Fibroblast of gingiva (primary cell): ENCODE measurements at regions not wholly inside any gene's neighbourhood (a gene's known extent, or its start where the extent isn't known, plus 50 kb on each side); places are given as distances from the start of the nearest gene placed in this dataset.

Source experiments
- DNase-seq: peaks from one replicate; pipeline ENCODE4 v3.0.0-alpha.2; 2011; ENCODE audit warnings: low read depth

DNA sequence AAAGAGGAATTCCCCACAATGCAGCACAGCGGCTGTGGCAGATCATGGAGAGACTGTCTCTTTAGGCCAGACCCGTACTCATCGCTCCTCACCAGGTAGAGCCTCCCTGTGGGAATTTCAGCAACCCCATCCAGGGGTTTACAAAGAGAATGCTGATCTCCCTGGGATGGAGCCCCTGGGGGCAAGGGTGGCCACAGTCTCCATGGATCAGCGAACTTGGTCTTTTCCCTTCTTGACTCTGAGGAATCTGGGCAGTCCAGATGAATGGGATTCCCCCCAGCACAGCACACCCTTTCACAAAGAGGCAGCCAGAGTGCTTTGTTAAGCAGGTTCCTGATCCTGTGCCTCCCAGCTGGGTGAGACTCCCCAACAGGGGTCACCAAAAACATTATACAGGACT, 108.7 kb upstream of the RGMB start:
- no peak for DNase-seq

DNA sequence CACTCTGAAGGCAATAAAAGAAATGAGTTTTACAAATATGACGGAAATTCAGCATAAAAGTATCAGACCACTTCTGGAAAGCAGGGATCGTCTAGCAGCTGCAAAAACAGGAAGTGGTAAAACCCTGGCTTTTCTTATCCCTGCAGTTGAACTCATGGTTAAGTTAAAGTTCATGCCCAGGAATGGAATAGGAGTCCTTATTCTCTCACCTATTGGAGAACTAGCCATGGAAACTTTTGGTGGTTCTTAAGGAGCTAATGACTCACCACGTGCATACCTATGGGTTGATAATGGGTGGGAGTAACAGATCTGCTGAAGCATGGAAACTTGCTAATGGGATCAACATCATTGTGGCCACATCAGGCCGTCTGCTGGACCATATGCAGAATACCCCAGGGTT, 93.5 kb upstream of the RGMB start:
- no peak for DNase-seq

- DNase-seq = no peak
Measured at GRCh38 chr5:98690002-98690401, 83.5 kb upstream of the RGMB start.

- DNase-seq = no peak
Measured at GRCh38 chr5:98694902-98695301, 78.6 kb upstream of the RGMB start.

- DNase-seq = no peak
Measured at GRCh38 chr5:98698359-98698758, 75.1 kb upstream of the RGMB start.

- DNase-seq = no peak
Measured at GRCh38 chr5:98700730-98701129, 72.7 kb upstream of the RGMB start.

GRCh38 chr5:98705841-98706240, 67.6 kb upstream of the RGMB start:
- DNase-seq = peak; percentile 57

- no peak for DNase-seq
Measured at GRCh38 chr5:98709681-98710080, 63.8 kb upstream of the RGMB start.

DNA sequence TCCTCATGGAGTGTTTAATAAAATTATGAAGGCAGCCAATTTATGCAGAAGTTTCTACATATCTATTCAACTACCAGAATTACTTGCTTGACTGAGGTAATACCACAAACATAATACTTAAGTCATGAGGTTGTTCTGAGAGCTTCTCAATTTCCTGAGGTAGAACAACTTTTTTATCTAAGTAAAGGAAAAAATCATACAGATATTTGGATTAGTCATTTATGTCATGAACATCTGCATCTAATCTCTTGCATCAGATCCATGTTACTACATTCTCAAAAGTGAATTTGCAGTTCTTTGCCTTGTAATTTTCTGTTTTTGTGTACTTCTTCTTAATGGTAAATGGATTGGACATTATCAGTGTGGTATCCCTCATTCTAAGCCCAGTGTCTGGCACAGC, 60.4 kb upstream of the RGMB start:
- DNase-seq = peak; percentile 77

DNA sequence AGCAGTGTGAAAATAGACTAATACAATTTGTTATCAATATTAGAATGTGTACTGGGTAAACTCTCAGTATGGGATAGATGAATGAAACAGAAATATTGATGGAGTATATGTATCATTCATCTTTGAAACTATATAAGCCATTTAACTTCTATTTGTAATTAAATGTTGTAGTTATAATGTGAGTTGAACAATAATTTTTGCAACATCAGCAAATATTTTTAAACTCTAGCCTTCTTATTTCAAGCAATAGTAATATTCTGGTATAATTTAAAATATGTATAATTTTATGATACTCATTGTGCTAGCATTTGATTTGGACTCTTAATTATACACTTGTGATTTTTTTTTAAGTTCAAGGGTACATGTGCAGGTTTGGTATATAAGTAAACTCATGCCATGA, 59.6 kb upstream of the RGMB start:
- no peak for DNase-seq

DNA sequence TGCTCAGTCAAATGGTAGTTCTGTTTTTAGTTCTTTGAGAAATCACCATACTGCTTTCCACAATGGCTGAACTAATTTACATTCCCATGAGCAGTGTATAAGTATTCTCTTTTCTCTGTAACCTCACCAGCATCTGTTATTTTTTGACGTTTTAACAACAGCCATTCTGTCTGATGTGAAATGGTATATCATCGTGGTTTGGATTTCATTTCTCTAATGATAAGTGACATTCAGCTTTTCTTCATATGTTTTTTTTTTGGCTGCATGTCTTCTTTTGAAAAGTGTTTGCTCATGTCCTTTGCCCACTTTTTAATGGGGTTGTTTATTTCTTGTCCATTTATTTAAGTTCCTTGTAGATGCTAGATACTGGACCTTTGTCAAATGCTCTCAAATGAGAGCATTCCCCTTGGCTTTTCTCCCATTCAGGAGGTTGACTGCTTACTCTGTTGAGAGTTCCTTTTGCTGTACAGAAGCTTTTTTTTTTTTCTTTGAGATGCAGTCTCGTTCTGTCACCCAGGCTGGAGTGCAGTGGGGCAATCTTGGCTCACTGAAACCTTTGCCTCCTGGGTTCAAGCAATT, 58.7 kb upstream of the RGMB start:
- peak; percentile 13 for DNase-seq

DNA sequence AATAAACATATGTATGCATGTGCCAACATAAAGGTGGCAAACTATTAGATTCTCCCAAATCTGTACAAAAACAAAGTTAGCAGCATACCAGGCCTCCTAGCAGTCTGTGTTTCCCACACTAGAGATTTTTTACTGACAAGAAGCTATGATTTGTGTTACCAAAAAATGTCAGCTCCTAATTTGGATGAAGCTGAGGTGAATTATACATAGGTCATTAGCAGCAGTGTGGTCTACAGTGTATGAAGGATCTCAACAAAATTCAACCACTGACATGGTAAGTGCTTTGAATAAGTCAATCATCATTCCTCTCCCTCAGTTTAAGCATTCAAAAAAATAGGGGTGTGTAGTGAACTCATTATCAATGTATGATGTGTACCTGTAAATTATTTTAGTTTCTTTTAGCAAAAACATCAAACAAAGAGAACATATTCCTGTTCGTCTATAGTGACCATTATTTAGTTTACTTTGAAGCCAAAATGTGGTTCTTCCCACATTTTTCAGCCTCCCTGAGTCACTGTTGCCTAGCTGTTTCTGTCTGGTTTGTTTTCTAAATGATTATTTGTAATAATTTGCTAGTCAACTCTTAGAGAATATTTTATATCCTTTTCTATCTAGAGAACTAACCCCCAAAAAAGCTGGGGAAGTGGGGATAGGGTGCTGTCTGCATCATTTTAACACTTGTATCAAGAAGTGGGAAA, 52.1 kb upstream of the RGMB start:
- DNase-seq = peak; percentile 14

- DNase-seq = no peak
Measured at GRCh38 chr5:98722188-98722587, 51.3 kb upstream of the RGMB start.

- DNase-seq = no peak
Measured at GRCh38 chr5:98723061-98723460, 50.4 kb upstream of the RGMB start.
